ENCODE measurements at regions not wholly inside any gene's neighbourhood (a gene's known extent, or its start where the extent isn't known, plus 50 kb on each side); places are given as distances from the start of the nearest gene placed in this dataset.

DNA sequence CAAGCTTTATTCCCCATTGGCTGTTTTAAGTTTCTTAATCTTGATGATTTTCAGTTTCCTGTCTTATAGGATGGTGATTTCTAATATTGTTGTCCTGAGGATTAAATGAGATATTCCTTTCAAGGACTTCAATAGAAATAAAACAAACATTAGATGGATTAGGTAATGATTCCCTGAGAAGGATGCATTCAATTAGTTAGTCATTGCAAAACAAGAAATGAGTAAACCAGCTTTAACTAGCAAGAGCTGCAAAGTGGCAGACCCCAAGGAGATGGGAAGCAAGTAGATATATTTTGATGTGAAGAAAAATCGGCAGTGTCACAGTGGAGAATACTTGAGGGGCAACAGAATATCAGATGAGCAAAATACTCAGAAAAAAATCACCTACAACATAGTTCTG, 849.1 kb downstream of the TUSC7 start:
- TF ChIP-seq, protein P1, sequence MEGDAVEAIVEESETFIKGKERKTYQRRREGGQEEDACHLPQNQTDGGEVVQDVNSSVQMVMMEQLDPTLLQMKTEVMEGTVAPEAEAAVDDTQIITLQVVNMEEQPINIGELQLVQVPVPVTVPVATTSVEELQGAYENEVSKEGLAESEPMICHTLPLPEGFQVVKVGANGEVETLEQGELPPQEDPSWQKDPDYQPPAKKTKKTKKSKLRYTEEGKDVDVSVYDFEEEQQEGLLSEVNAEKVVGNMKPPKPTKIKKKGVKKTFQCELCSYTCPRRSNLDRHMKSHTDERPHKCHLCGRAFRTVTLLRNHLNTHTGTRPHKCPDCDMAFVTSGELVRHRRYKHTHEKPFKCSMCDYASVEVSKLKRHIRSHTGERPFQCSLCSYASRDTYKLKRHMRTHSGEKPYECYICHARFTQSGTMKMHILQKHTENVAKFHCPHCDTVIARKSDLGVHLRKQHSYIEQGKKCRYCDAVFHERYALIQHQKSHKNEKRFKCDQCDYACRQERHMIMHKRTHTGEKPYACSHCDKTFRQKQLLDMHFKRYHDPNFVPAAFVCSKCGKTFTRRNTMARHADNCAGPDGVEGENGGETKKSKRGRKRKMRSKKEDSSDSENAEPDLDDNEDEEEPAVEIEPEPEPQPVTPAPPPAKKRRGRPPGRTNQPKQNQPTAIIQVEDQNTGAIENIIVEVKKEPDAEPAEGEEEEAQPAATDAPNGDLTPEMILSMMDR (IDR thresholded peaks at IDR 0.05; ENCODE audit: insufficient read depth in 1 of 2, low read depth in 1 of 2, low read length in 1 of 2, severe bottlenecking in 1 of 2, unreplicated experiment in 1 of 2) = no peak
- Mint-ChIP-seq H3K27me3 (ENCODE audit: insufficient read depth, unreplicated experiment) (peaks cover 2% of the 10 kb centered on the region), H3K9me3 (ENCODE audit: unreplicated experiment) (no peaks in the 10 kb centered on the region), H3K4me3 (ENCODE audit: unreplicated experiment) (no peak overlapping the region), H3K4me1 (ENCODE audit: low read depth, unreplicated experiment) (peaks cover 14% of the 10 kb centered on the region), H3K36me3 (ENCODE audit: insufficient read depth, unreplicated experiment) (no peaks in the 10 kb centered on the region), H3K27ac (ENCODE audit: unreplicated experiment) (no peak overlapping the region)
- Histone ChIP-seq H3K4me1 (no peaks in the 10 kb centered on the region), H3K36me3 (ENCODE audit: control insufficient read depth, insufficient read depth, low read length) (no peaks in the 10 kb centered on the region), H3K4me3 (ENCODE audit: low read depth, low read length) (no peak overlapping the region), H3K9me3 (no peaks in the 10 kb centered on the region), H3K27me3 (replicated peaks; ENCODE audit: control insufficient read depth, insufficient read depth, low read length) (no peaks in the 10 kb centered on the region)
- no peak for DNase-seq
- BruUV-seq (replicated peaks) = no TSS peak
- POLR2A ChIA-PET = no interaction called here
- intact Hi-C loops (cut with micrococcal nuclease; ENCODE audit: unreplicated experiment) = no loop called here
- CTCF ChIA-PET = no interaction called here

DNA sequence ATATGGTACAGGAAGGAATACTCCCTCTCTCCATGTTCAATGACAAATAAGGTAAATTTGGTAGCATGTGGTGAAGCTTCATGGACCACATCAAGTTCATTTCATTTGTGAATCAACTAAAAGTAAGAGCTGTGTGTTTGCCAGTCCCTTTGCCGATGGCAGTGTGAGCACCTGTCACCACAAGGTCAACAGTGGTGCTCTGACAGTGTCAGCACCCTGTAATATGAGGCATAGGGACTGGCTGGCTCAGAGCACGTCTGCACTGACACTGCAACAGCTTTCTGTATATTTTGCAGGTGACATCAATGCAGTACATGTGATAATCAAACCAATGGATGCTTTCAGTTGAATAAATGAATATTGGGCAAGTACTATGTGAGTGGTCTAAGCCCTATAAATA, 852.4 kb downstream of the TUSC7 start:
- POLR2A ChIA-PET = no interaction called here
- BruUV-seq (replicated peaks) = no TSS peak

DNA sequence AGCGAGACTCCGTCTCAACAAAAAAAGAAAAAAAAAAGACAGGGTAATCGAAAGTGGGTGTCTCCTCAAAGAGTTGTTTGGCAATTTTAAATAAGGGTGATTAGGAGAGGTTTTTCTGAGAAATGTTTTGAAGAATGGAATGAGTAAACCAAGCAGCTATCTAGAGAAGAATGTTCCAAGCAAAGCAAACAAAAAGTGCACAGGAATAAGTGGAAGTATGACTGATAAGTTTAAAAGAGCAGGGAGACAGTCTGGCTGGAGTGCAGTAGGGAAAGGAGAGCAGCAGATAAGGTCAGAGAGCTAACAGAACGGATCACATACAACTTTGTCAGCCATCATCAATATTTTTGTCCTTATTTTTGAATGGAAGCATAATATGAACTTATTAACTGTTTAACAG, 853.5 kb downstream of the TUSC7 start:
- no peaks in the 10 kb centered on the region for H3K9me3 ChIP-seq
- H3K36me3 Mint-ChIP-seq (ENCODE audit: insufficient read depth, unreplicated experiment) = no peaks in the 10 kb centered on the region
- no peaks in the 10 kb centered on the region for H3K4me1 ChIP-seq
- BruUV-seq (replicated peaks) = no TSS peak
- H3K27me3 Mint-ChIP-seq (ENCODE audit: insufficient read depth, unreplicated experiment) = peaks cover 2% of the 10 kb centered on the region
- no peak for DNase-seq
- H3K9me3 Mint-ChIP-seq (ENCODE audit: unreplicated experiment) = no peaks in the 10 kb centered on the region
- intact Hi-C loops (cut with micrococcal nuclease; ENCODE audit: unreplicated experiment) = no loop called here
- ChIA-PET CTCF (no interaction called here), POLR2A (no interaction called here)
- no peak overlapping the region for H3K4me3 ChIP-seq (ENCODE audit: low read depth, low read length)
- no peaks in the 10 kb centered on the region for H3K27me3 ChIP-seq (replicated peaks; ENCODE audit: control insufficient read depth, insufficient read depth, low read length)
- peaks cover 14% of the 10 kb centered on the region for H3K4me1 Mint-ChIP-seq (ENCODE audit: low read depth, unreplicated experiment)
- TF ChIP-seq, protein P1 (IDR thresholded peaks at IDR 0.05; ENCODE audit: insufficient read depth in 1 of 2, low read depth in 1 of 2, low read length in 1 of 2, severe bottlenecking in 1 of 2, unreplicated experiment in 1 of 2) = no peak
- no peaks in the 10 kb centered on the region for H3K36me3 ChIP-seq (ENCODE audit: control insufficient read depth, insufficient read depth, low read length)
- no peak overlapping the region for H3K4me3 Mint-ChIP-seq (ENCODE audit: unreplicated experiment)
- H3K27ac Mint-ChIP-seq (ENCODE audit: unreplicated experiment) = no peak overlapping the region

More for the DNA sequence above, 852.4 kb downstream of the TUSC7 start:
- no peaks in the 10 kb centered on the region for H3K9me3 Mint-ChIP-seq (ENCODE audit: unreplicated experiment)
- no peak overlapping the region for H3K27ac Mint-ChIP-seq (ENCODE audit: unreplicated experiment)
- CTCF ChIA-PET = no interaction called here
- Histone ChIP-seq H3K27me3 (replicated peaks; ENCODE audit: control insufficient read depth, insufficient read depth, low read length) (no peaks in the 10 kb centered on the region), H3K4me1 (no peaks in the 10 kb centered on the region), H3K9me3 (no peaks in the 10 kb centered on the region), H3K36me3 (ENCODE audit: control insufficient read depth, insufficient read depth, low read length) (no peaks in the 10 kb centered on the region), H3K4me3 (ENCODE audit: low read depth, low read length) (no peak overlapping the region)
- no peak for DNase-seq
- H3K36me3 Mint-ChIP-seq (ENCODE audit: insufficient read depth, unreplicated experiment) = no peaks in the 10 kb centered on the region
- TF ChIP-seq, protein P1 (IDR thresholded peaks at IDR 0.05; ENCODE audit: insufficient read depth in 1 of 2, low read depth in 1 of 2, low read length in 1 of 2, severe bottlenecking in 1 of 2, unreplicated experiment in 1 of 2) = no peak
- peaks cover 2% of the 10 kb centered on the region for H3K27me3 Mint-ChIP-seq (ENCODE audit: insufficient read depth, unreplicated experiment)
- peaks cover 14% of the 10 kb centered on the region for H3K4me1 Mint-ChIP-seq (ENCODE audit: low read depth, unreplicated experiment)
- H3K4me3 Mint-ChIP-seq (ENCODE audit: unreplicated experiment) = no peak overlapping the region
- intact Hi-C loops (cut with micrococcal nuclease; ENCODE audit: unreplicated experiment) = no loop called here
